Prostate gland (tissue), 2 donors: ENCODE measurements at regions not wholly inside any gene's neighbourhood (a gene's known extent, or its start where the extent isn't known, plus 50 kb on each side); places are given as distances from the start of the nearest gene placed in this dataset.

ENCODE experiments used
- CTCF ChIP-seq, 4 experiments: fragments of 200-600 bp in 2 of 4; fragments of 450-650 bp in 2 of 4; sonication (generic) in 2 of 4; IDR thresholded peaks; 1 replicate in 3 of 4; 2 replicates in 1 of 4; pipeline ENCODE4 v1.5.1; 2016 to 2019; ENCODE audit warnings: antibody characterized with exemption in 4 of 4, mild to moderate bottlenecking in 2 of 4, moderate library complexity in 2 of 4
- POLR2A ChIP-seq: fragments of 450-650 bp; IDR thresholded peaks from one replicate; pipeline ENCODE4 v1.6.1; 2016; ENCODE audit warnings: antibody characterized with exemption, mild to moderate bottlenecking

- no peak for TF ChIP-seq POLR2A
- TF ChIP-seq CTCF (IDR thresholded peaks at IDR 0.05), result no peak
Measured at GRCh38 chr20:22346716-22347115, 237.7 kb downstream of the FOXA2 start.
